Natural killer cell treated with Interleukin-12 subunit alpha and Interleukin-12 subunit beta and Interleukin-15 and Interleukin-18, amount 100 ng/mL, for 72 hours (primary cell): ENCODE measurements at regions not wholly inside any gene's neighbourhood (a gene's known extent, or its start where the extent isn't known, plus 50 kb on each side); places are given as distances from the start of the nearest gene placed in this dataset.
"Not testable (repeated sequence)": the region's sequence is repeated elsewhere in the genome, so short reads cannot be mapped to it uniquely, and the experiment has no call there.

Source experiments
- ATAC-seq, 2 donors: fragments of 150-1000 bp; cut with Tn5 transposase in 1 of 2; sonication (Bioruptor Pico), chemical (Tn5 transposase) in 1 of 2; 2 replicates each; pipeline ENCODE4 v1.10.0; 2021
- DNase-seq: peaks from one replicate; pipeline ENCODE4 v3.0.0; 2022; ENCODE audit warnings: low spot score
- H3K27ac Mint-ChIP-seq, 2 donors: 1 replicate in 1 of 2; 2 replicates in 1 of 2; pipeline ENCODE4 v1.8.0; 2022; ENCODE audit warnings: mixed read lengths in 2 of 2, mild to moderate bottlenecking in 1 of 2, moderate library complexity in 1 of 2
- H3K27me3 Mint-ChIP-seq, 2 donors: 1 replicate in 1 of 2; 2 replicates in 1 of 2; pipeline ENCODE4 v1.8.0; 2022; ENCODE audit warnings: mixed read lengths in 2 of 2
- H3K36me3 Mint-ChIP-seq: one replicate; pipeline ENCODE4 v1.8.0; 2022; ENCODE audit warnings: mixed read lengths
- H3K4me1 Mint-ChIP-seq, 2 donors: 1 replicate in 1 of 2; 2 replicates in 1 of 2; pipeline ENCODE4 v1.8.0; 2022; ENCODE audit warnings: low read depth in 2 of 2, mixed read lengths in 2 of 2, mild to moderate bottlenecking in 1 of 2
- H3K4me3 Mint-ChIP-seq: one replicate; pipeline ENCODE4 v1.8.0; 2022; ENCODE audit warnings: mixed read lengths
- H3K9me3 Mint-ChIP-seq: 2 replicates; pipeline ENCODE4 v1.8.0; 2022; ENCODE audit warnings: mixed read lengths

DNA sequence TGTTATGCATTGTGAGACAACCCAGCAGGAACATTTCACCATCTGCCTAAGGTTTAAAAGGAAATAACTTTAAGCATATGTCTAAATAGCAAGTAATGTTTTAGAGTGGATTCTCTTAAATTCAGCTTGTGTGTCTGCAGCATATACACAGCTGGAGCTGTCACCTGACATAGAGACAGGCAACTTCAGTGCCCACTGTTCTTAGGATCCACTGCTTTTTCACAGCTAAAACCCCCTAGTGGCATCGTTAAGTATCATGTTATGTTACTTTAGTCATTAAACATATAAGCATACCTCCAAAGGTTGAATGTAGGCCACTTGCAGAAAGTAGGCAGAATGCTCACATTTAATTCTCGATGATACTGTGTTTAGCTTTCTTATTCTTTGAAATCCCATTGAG lies 2169.0 kb upstream of the DEFB115 start:
- H3K4me1 Mint-ChIP-seq, H3K27ac Mint-ChIP-seq, H3K27me3 Mint-ChIP-seq, H3K4me3 Mint-ChIP-seq, ATAC-seq, DNase-seq: not testable (repeated sequence)
- Mint-ChIP-seq H3K9me3 (peaks cover 25% of the 10 kb centered on the region), H3K36me3 (peaks cover 27% of the 10 kb centered on the region)

DNA sequence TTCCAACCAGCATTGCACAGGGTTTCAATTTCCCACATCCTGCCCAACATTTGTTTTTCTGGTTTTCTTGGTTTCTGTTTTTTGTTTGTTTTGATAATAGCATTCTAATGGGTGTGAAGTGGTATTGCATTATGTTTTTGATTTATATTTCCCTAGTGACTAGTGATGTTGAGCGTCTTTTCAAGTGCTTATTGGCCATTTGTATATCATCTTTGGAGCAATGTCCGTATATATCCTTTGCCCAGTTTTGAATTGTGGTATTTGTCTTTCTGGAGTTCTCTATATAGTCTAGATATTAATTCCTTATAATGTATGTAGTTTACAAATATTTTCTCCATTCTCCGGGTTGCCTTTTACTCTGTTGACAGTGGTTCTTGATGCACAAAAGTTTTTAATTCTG lies 2168.1 kb upstream of the DEFB115 start:
- not testable (repeated sequence) for ATAC-seq, H3K4me3 Mint-ChIP-seq, H3K27ac Mint-ChIP-seq, H3K27me3 Mint-ChIP-seq, H3K4me1 Mint-ChIP-seq, DNase-seq
- peaks cover 27% of the 10 kb centered on the region for H3K9me3 Mint-ChIP-seq
- H3K36me3 Mint-ChIP-seq = peaks cover 27% of the 10 kb centered on the region

DNA sequence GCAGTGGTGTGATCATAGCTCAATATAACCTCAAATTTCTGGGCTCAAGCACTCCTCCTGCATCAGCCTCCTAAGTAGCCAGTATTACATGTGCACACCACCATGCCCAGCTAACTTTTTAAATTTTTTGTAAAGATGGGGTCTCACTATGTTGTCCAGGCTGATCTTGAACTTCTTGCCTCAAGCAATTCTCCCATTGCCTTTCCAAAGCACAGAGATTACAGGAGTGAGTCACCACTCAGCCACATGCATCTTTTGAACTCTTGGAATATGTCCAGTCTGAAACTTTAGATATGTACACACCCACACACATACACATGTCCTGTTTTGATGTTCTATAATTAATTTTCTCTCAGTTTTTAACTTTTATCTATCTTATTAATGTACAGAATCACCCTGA lies 2163.5 kb upstream of the DEFB115 start:
- not testable (repeated sequence) for H3K27me3 Mint-ChIP-seq, H3K4me3 Mint-ChIP-seq, H3K4me1 Mint-ChIP-seq, H3K36me3 Mint-ChIP-seq, H3K27ac Mint-ChIP-seq, DNase-seq, ATAC-seq
- H3K9me3 Mint-ChIP-seq = peaks cover 20% of the 10 kb centered on the region

DNA sequence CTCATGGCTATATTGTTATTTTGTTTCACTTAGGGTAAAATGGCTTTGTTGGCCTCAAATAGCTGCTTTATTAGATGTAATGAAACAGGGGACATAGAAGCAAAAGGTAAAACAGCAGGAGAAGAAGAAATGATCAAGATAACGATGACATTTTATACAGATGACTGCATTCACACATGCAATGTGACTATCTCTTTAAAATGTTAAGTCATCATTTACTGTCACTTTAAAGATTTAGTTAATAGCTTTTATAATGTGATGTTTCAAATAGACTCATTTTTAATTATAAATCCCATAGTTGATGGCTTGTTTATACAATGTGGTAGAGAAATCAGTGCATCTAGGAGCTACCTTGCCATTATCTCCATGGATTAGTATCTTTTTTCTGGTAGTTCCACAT lies 2160.8 kb upstream of the DEFB115 start:
- not testable (repeated sequence) for ATAC-seq, H3K36me3 Mint-ChIP-seq, H3K27me3 Mint-ChIP-seq, H3K4me3 Mint-ChIP-seq, H3K4me1 Mint-ChIP-seq, H3K27ac Mint-ChIP-seq, DNase-seq
- H3K9me3 Mint-ChIP-seq = peaks cover 11% of the 10 kb centered on the region

DNA sequence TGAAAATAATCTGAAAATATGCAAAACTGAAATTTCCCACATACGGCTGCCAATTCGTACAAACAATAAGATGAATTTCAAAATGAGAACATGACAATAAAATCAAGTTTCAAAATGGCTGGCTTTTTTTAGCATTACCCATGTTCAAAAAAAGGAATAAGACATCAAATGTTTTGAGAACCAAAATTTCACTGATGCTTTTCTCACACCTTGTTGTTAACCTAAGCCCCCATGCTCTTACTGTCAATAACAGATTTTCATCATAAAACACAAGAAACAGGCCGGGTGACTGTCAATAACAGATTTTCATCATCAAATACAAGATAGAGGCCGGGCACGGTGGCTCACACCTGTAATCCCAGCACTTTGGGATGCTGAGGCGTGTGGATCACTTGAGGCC lies 2149.6 kb upstream of the DEFB115 start:
- not testable (repeated sequence) for ATAC-seq, H3K27ac Mint-ChIP-seq, H3K4me3 Mint-ChIP-seq, DNase-seq, H3K4me1 Mint-ChIP-seq, H3K27me3 Mint-ChIP-seq
- H3K36me3 Mint-ChIP-seq = peaks cover 12% of the 10 kb centered on the region
- H3K9me3 Mint-ChIP-seq = peaks cover 17% of the 10 kb centered on the region

DNA sequence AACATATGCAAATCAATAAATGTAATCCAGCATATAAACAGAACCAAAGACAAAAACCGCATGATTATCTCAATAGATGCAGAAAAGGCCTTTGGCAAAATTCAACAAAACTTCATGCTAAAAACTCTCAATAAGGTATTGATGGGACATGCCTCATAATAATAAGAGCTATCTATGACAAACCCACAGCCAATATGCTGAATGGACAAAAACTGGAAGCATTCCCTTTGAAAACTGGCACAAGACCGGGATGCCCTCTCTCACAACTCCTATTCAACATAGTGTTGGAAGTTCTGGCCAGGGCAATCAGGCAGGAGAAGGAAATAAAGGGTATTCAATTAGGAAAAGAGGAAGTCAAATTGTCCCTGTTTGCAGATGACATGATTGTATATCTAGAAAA lies 2148.1 kb upstream of the DEFB115 start:
- ATAC-seq, DNase-seq, H3K4me1 Mint-ChIP-seq, H3K27ac Mint-ChIP-seq, H3K4me3 Mint-ChIP-seq, H3K27me3 Mint-ChIP-seq: not testable (repeated sequence)
- Mint-ChIP-seq H3K9me3 (peaks cover 19% of the 10 kb centered on the region), H3K36me3 (peaks cover 20% of the 10 kb centered on the region)

DNA sequence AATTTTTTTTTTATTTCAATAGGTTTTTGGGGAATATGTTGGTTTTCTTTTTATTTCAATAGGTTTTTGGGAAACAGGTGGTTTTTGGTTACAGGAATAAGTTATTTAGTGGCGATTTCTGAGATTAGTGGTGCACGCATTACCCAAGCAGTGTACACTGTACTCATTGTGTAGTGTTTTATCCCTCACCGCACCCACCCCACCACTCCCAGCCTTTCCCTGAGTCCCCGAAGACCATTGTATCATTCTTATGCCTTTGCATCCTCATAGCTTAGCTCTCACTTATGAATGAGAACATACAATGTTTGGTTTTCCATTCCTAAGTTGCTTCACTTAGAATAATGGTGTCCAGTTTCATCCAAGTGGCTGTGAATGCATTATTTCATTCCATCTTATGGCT lies 2142.4 kb upstream of the DEFB115 start:
- H3K9me3 Mint-ChIP-seq = peaks cover 34% of the 10 kb centered on the region
- peaks cover 18% of the 10 kb centered on the region for H3K36me3 Mint-ChIP-seq
- not testable (repeated sequence) for ATAC-seq, H3K4me3 Mint-ChIP-seq, DNase-seq, H3K27me3 Mint-ChIP-seq, H3K4me1 Mint-ChIP-seq, H3K27ac Mint-ChIP-seq

DNA sequence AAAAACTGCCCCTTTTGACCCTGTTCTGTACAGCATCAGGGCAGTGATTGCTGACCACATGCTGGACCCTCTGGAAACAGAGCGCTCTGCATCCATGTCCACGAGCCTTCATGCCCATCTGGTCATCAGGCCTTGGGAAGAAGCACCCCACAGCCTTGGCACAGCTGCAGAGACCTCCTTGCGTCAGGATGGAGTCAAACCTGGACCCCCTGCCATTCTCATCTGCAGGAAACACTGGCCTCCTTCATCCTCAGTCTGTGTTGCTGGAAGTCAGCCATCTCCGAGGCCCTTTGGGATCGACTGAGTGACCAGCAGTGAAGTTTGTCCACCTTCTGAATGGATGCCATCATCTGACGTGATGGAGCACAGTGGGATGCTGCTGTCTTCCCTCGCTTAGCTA lies 2138.3 kb upstream of the DEFB115 start:
- H3K4me3 Mint-ChIP-seq = no peak overlapping the region
- peak in 1 of 2 donors; percentile 59 for ATAC-seq
- peaks cover 41% of the 10 kb centered on the region for H3K9me3 Mint-ChIP-seq
- peaks cover 5% of the 10 kb centered on the region for H3K36me3 Mint-ChIP-seq
- no peak overlapping the region for H3K27ac Mint-ChIP-seq
- H3K27me3 Mint-ChIP-seq = no peaks in the 10 kb centered on the region
- no peak for DNase-seq
- H3K4me1 Mint-ChIP-seq = no peaks in the 10 kb centered on the region

DNA sequence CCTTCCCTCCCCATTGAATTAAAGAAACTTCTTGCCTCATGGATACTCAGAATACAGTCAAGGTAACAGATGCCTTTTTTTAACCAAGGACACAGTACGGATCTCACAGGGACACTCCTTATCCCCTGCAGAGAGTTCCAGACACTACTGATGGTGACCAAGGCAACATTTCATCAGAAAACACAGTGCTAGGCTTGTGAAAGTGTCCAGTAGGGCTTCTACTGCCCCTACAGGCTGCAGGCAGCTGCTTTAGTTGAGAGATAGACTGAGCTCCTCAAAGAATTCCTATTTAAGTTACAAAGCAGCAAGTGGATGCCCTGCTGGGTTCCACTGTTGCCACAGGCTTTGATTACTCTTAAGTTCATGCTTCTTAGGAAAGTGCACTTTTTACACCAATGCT lies 2137.8 kb upstream of the DEFB115 start:
- H3K27me3 Mint-ChIP-seq, DNase-seq, H3K4me1 Mint-ChIP-seq, ATAC-seq, H3K4me3 Mint-ChIP-seq, H3K36me3 Mint-ChIP-seq, H3K27ac Mint-ChIP-seq: not testable (repeated sequence)
- H3K9me3 Mint-ChIP-seq = peaks cover 46% of the 10 kb centered on the region

DNA sequence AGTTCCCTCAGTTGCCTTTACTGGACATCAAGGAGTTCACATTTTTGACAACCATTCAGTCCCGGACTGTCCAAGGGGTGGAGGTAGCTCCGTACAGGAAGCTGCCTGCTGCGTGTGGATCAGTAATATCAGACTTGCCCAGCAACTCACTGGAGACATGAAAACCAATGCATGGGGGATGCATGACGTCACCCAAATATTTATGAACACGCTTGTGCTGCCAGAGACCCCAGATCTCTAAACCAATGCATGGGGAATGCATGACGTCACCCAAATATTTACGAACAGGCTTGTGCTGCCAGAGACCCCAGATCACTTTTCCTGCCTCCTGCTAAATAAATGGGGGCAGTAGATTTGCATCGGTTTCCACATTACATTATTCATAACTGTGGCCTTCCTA lies 2137.4 kb upstream of the DEFB115 start:
- H3K27me3 Mint-ChIP-seq, H3K36me3 Mint-ChIP-seq, DNase-seq, H3K4me3 Mint-ChIP-seq, H3K27ac Mint-ChIP-seq, H3K4me1 Mint-ChIP-seq: not testable (repeated sequence)
- peak in 1 of 2 donors; percentile 41 for ATAC-seq
- peaks cover 50% of the 10 kb centered on the region for H3K9me3 Mint-ChIP-seq

DNA sequence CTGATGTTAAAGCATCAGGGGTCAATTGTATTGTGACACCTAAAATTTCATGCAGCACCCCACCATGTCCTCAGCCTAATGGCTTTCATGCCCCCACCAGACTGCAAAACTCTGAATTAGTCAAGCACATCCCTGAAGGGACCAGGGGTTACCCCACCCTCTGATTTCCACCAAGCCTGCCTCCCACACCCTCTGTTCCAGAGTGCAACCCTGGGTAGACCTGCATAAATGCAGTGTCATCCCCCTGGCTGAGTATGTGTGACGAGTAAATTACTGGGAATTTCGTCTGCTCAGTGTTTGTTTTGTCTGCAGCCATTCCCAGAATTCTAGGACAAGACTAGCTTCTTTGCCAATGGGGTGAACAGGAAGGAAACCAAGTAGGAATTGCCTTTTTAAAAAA lies 2136.9 kb upstream of the DEFB115 start:
- peak; percentile 45 to 66 for ATAC-seq
- H3K27me3 Mint-ChIP-seq, H3K4me3 Mint-ChIP-seq, H3K27ac Mint-ChIP-seq, DNase-seq, H3K4me1 Mint-ChIP-seq, H3K36me3 Mint-ChIP-seq: not testable (repeated sequence)
- peaks cover 48% of the 10 kb centered on the region for H3K9me3 Mint-ChIP-seq

DNA sequence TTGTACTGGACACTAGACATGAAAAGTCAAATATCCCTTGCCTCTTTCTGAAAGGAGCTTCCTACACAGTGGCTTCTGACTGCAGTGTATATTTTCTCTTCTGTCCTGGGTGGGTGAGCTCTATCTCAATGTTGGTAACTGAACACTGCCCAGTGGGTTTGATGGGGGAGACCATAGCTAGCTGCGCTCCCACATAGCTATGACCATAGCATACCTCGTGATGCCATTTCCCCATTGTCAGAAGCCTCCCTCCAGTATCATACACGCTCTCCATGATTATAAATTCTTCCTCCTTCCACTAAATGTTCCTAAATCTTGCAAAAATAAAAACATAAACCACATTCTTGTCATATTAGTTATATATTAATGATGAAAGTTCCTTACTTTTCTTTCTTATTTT lies 2134.7 kb upstream of the DEFB115 start:
- H3K9me3 Mint-ChIP-seq = peaks cover 36% of the 10 kb centered on the region
- H3K36me3 Mint-ChIP-seq, DNase-seq, H3K27ac Mint-ChIP-seq, H3K27me3 Mint-ChIP-seq, H3K4me3 Mint-ChIP-seq, H3K4me1 Mint-ChIP-seq: not testable (repeated sequence)
- ATAC-seq = peak; percentile 36 to 64

DNA sequence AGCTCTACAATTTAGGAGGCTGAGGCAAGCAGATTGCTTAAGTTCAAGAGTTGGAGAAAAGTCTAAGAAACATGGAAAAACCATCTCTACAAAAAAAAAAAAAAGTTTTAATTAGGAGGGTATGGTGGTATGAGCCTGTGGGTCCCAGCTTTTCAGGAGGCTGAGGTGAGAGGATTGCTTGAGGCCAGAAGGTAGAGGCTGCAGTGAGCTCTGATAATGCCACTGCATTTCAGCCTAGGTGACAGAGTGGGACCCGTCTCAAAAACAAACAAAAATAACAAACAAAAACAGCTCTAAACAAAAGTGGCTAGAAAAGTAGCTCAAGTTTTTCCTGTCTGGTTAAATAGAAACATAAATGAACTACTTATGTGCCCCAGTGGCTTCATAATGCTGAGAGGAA lies 2133.6 kb upstream of the DEFB115 start:
- H3K27ac Mint-ChIP-seq = no peak overlapping the region
- H3K27me3 Mint-ChIP-seq = no peaks in the 10 kb centered on the region
- no peaks in the 10 kb centered on the region for H3K4me1 Mint-ChIP-seq
- no peak for ATAC-seq
- no peak overlapping the region for H3K4me3 Mint-ChIP-seq
- H3K36me3 Mint-ChIP-seq = peaks cover 5% of the 10 kb centered on the region
- DNase-seq = no peak
- peaks cover 33% of the 10 kb centered on the region for H3K9me3 Mint-ChIP-seq
